Retinal pigment epithelial cell (primary cell): ENCODE measurements at regions not wholly inside any gene's neighbourhood (a gene's known extent, or its start where the extent isn't known, plus 50 kb on each side); places are given as distances from the start of the nearest gene placed in this dataset.

Source experiments
- DNase-seq: peaks from one replicate; pipeline ENCODE4 v3.0.0-alpha.2; 2010; ENCODE audit warnings: low read depth
- H3K4me3 ChIP-seq: 2 replicates; pipeline ENCODE4 v1.5.1; 2011; ENCODE audit warnings: mild to moderate bottlenecking, low read length, control low read depth, moderate library complexity
- TF ChIP-seq, protein P1 (sequence below): conservative IDR thresholded peaks from 2 replicates; pipeline ENCODE4 v1.5.1; 2011; ENCODE audit warnings: low read depth, low read length, control low read depth, inconsistent platforms

DNA sequence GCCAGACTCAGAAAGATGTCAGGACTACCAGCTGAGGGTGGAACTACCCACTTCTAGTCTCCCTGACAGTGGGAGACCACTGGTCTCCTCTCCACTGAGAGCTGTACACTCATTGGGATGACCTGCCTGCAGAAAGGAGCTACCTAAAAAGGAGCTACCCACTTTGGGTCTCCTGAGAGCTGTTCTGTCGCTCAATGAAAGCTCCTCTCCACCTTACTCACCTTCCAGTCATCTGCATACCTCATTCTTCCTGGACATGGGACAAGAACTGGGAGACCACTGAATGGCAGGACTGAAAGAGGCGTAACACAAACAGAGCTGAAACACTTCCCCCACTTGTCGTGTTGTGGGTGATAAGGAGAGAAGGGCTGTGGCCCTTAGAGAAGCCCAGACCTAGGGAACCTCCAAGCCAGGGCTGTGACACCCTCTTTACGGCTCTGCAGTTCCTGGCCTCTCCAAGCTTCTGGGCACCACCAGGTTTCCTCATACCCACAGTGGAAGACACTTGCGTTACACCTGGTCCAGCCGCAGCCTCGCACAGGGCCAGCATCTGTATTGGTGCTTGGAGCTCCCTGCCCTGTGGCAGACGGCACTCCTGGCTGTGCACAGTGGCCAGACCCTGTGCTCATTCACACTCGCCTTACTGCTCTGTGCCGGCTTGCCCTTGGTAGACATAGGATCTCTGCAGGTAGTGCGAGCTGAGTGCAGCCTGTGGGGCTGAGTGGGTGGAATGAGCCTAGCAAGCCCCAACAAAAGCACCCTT, 54.9 kb upstream of the SLITRK6 start:
- TF ChIP-seq, protein P1, sequence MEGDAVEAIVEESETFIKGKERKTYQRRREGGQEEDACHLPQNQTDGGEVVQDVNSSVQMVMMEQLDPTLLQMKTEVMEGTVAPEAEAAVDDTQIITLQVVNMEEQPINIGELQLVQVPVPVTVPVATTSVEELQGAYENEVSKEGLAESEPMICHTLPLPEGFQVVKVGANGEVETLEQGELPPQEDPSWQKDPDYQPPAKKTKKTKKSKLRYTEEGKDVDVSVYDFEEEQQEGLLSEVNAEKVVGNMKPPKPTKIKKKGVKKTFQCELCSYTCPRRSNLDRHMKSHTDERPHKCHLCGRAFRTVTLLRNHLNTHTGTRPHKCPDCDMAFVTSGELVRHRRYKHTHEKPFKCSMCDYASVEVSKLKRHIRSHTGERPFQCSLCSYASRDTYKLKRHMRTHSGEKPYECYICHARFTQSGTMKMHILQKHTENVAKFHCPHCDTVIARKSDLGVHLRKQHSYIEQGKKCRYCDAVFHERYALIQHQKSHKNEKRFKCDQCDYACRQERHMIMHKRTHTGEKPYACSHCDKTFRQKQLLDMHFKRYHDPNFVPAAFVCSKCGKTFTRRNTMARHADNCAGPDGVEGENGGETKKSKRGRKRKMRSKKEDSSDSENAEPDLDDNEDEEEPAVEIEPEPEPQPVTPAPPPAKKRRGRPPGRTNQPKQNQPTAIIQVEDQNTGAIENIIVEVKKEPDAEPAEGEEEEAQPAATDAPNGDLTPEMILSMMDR, result no peak
- DNase-seq, result no peak
- no peak overlapping the region for H3K4me3 ChIP-seq

GRCh38 chr13:85853161-85853894, 54.1 kb upstream of the SLITRK6 start:
- H3K4me3 ChIP-seq, result no peak overlapping the region
- no peak for DNase-seq
- TF ChIP-seq, protein P1, result no peak
